ENCODE measurements at regions not wholly inside any gene's neighbourhood (a gene's known extent, or its start where the extent isn't known, plus 50 kb on each side); places are given as distances from the start of the nearest gene placed in this dataset.

GRCh38 chr2:139946690-139947089 is 1166.5 kb upstream of the NXPH2 start:
- H2AFZ ChIP-seq (ENCODE audit: low read length) = no peak overlapping the region
- TF ChIP-seq EZH2 (IDR thresholded peaks at IDR 0.05; ENCODE audit: borderline replicate concordance, low read length) (no peak), CTCF (IDR thresholded peaks at IDR 0.05; ENCODE audit: low read length) (no peak; the same call in 1 of the 2 replicates)
- no peak overlapping the region for H3K4me3 ChIP-seq (ENCODE audit: low read depth, low read length, poor library complexity, severe bottlenecking)

GRCh38 chr2:139940686-139941085 is 1160.5 kb upstream of the NXPH2 start:
- H2AFZ ChIP-seq (ENCODE audit: low read length) = no peak overlapping the region
- H3K79me2 ChIP-seq (ENCODE audit: insufficient read depth, low read length) = no peaks in the 10 kb centered on the region
- no peaks in the 10 kb centered on the region for H3K27me3 ChIP-seq (ENCODE audit: insufficient read depth, low read length)
- H3K36me3 ChIP-seq (ENCODE audit: insufficient read depth, low read length) = no peaks in the 10 kb centered on the region
- H3K4me2 ChIP-seq (ENCODE audit: low read length) = no peak overlapping the region
- H3K9me3 ChIP-seq (ENCODE audit: low read length) = no peaks in the 10 kb centered on the region
- H3K4me1 ChIP-seq (ENCODE audit: insufficient read depth, low read length, severe bottlenecking) = no peaks in the 10 kb centered on the region
- H3K27ac ChIP-seq (ENCODE audit: low read depth, low read length, poor library complexity, severe bottlenecking) = no peak overlapping the region
- no peaks in the 10 kb centered on the region for H3F3A ChIP-seq (ENCODE audit: insufficient read depth, low read length)
- no peak overlapping the region for H3K4me3 ChIP-seq (ENCODE audit: low read depth, low read length, poor library complexity, severe bottlenecking)
- no peaks in the 10 kb centered on the region for H3K9me2 ChIP-seq (ENCODE audit: low read depth, low read length)
- H4K20me1 ChIP-seq (ENCODE audit: insufficient read depth, low read length) = no peaks in the 10 kb centered on the region
- TF ChIP-seq CTCF (IDR thresholded peaks at IDR 0.05; ENCODE audit: low read length) (no peak), EZH2 (IDR thresholded peaks at IDR 0.05; ENCODE audit: borderline replicate concordance, low read length) (no peak)
- H3K9ac ChIP-seq (ENCODE audit: low read length) = no peak overlapping the region

More at GRCh38 chr2:139946690-139947089, 1166.5 kb upstream of the NXPH2 start:
- Histone ChIP-seq H3K9me2 (ENCODE audit: low read depth, low read length) (no peaks in the 10 kb centered on the region), H3K27ac (ENCODE audit: low read depth, low read length, poor library complexity, severe bottlenecking) (no peak overlapping the region), H3F3A (ENCODE audit: insufficient read depth, low read length) (no peaks in the 10 kb centered on the region), H3K27me3 (ENCODE audit: insufficient read depth, low read length) (no peaks in the 10 kb centered on the region), H3K79me2 (ENCODE audit: insufficient read depth, low read length) (no peaks in the 10 kb centered on the region), H3K4me1 (ENCODE audit: insufficient read depth, low read length, severe bottlenecking) (no peaks in the 10 kb centered on the region), H3K9ac (ENCODE audit: low read length) (no peak overlapping the region), H3K36me3 (ENCODE audit: insufficient read depth, low read length) (no peaks in the 10 kb centered on the region), H4K20me1 (ENCODE audit: insufficient read depth, low read length) (no peaks in the 10 kb centered on the region), H3K4me2 (ENCODE audit: low read length) (no peak overlapping the region), H3K9me3 (ENCODE audit: low read length) (no peaks in the 10 kb centered on the region)

- no peaks in the 10 kb centered on the region for H3K79me2 ChIP-seq (ENCODE audit: insufficient read depth, low read length)
- no peak overlapping the region for H3K27ac ChIP-seq (ENCODE audit: low read depth, low read length, poor library complexity, severe bottlenecking)
- no peak overlapping the region for H3K9ac ChIP-seq (ENCODE audit: low read length)
- H3K4me2 ChIP-seq (ENCODE audit: low read length) = no peak overlapping the region
- H4K20me1 ChIP-seq (ENCODE audit: insufficient read depth, low read length) = no peaks in the 10 kb centered on the region
- H3K36me3 ChIP-seq (ENCODE audit: insufficient read depth, low read length) = no peaks in the 10 kb centered on the region
- H3K4me1 ChIP-seq (ENCODE audit: insufficient read depth, low read length, severe bottlenecking) = no peaks in the 10 kb centered on the region
- no peaks in the 10 kb centered on the region for H3K27me3 ChIP-seq (ENCODE audit: insufficient read depth, low read length)
- no peak overlapping the region for H2AFZ ChIP-seq (ENCODE audit: low read length)
- no peaks in the 10 kb centered on the region for H3F3A ChIP-seq (ENCODE audit: insufficient read depth, low read length)
- H3K9me2 ChIP-seq (ENCODE audit: low read depth, low read length) = no peaks in the 10 kb centered on the region
- H3K4me3 ChIP-seq (ENCODE audit: low read depth, low read length, poor library complexity, severe bottlenecking) = no peak overlapping the region
- H3K9me3 ChIP-seq (ENCODE audit: low read length) = no peaks in the 10 kb centered on the region
- TF ChIP-seq CTCF (IDR thresholded peaks at IDR 0.05; ENCODE audit: low read length) = no peak
- no peak for TF ChIP-seq EZH2 (IDR thresholded peaks at IDR 0.05; ENCODE audit: borderline replicate concordance, low read length)
These were observed 1145.7 kb upstream of the NXPH2 start for GRCh38 chr2:139925903-139926302.

All from OCI-LY1 (cell line).